Astrocyte of the spinal cord (primary cell): ENCODE measurements at regions not wholly inside any gene's neighbourhood (a gene's known extent, or its start where the extent isn't known, plus 50 kb on each side); places are given as distances from the start of the nearest gene placed in this dataset.

Experiments
- DNase-seq: peaks from one replicate; pipeline ENCODE4 v3.0.0; 2011; ENCODE audit warnings: low read depth, low spot score
- H3K4me3 ChIP-seq: 2 replicates; pipeline ENCODE4 v1.5.1; 2011; ENCODE audit warnings: low read depth, mild to moderate bottlenecking, low read length, moderate library complexity
- CTCF ChIP-seq: IDR thresholded peaks from 2 replicates; pipeline ENCODE4 v1.5.1; 2012; ENCODE audit warnings: low read depth, mild to moderate bottlenecking, low read length, inconsistent platforms
- in situ Hi-C: cut with HindIII; loops from 2 replicates; pipeline ENCODE4 v1.10.0; 2017; ENCODE audit warnings: low sequenced_read_pairs

- in situ Hi-C loops: no loop called here
- H3K4me3 ChIP-seq: no peak overlapping the region
- DNase-seq: no peak
- no peak for TF ChIP-seq CTCF
Measured at GRCh38 chr18:23332356-23332755, 120.7 kb upstream of the RIOK3 start.

GRCh38 chr18:23333827-23334226, 119.3 kb upstream of the RIOK3 start:
- in situ Hi-C loops: no loop called here
- DNase-seq: no peak
- no peak for TF ChIP-seq CTCF
- no peak overlapping the region for H3K4me3 ChIP-seq

GRCh38 chr18:23334569-23334968, 118.5 kb upstream of the RIOK3 start:
- TF ChIP-seq CTCF: no peak
- in situ Hi-C loops: no loop called here
- H3K4me3 ChIP-seq: no peak overlapping the region
- no peak for DNase-seq

- in situ Hi-C loops: no loop called here
- no peak for TF ChIP-seq CTCF
- no peak overlapping the region for H3K4me3 ChIP-seq
- no peak for DNase-seq
Measured at GRCh38 chr18:23336101-23336500, 117.0 kb upstream of the RIOK3 start.

GRCh38 chr18:23337599-23338444, 115.3 kb upstream of the RIOK3 start:
- in situ Hi-C loops: no loop called here
- no peak for TF ChIP-seq CTCF
- DNase-seq: peak; percentile 71
- H3K4me3 ChIP-seq: no peak overlapping the region

GRCh38 chr18:23340661-23341060, 112.4 kb upstream of the RIOK3 start:
- TF ChIP-seq CTCF: no peak
- no peak for DNase-seq
- in situ Hi-C loops: no loop called here
- H3K4me3 ChIP-seq: no peak overlapping the region

GRCh38 chr18:23341383-23341782, 111.7 kb upstream of the RIOK3 start:
- no peak for TF ChIP-seq CTCF
- DNase-seq: no peak
- in situ Hi-C loops: no loop called here
- no peak overlapping the region for H3K4me3 ChIP-seq
